Hepatic stellate cell (primary cell): ENCODE measurements at regions not wholly inside any gene's neighbourhood (a gene's known extent, or its start where the extent isn't known, plus 50 kb on each side); places are given as distances from the start of the nearest gene placed in this dataset.

Experiments used
- DNase-seq: peaks from one replicate; pipeline ENCODE4 v3.0.0; 2011; ENCODE audit warnings: low spot score

GRCh38 chr3:64311424-64312061 is 86.3 kb upstream of the PRICKLE2 start:
- DNase-seq: no peak

GRCh38 chr3:64308931-64309330 is 83.7 kb upstream of the PRICKLE2 start:
- no peak for DNase-seq

- DNase-seq: no peak
Observed at GRCh38 chr3:64306745-64307144, 81.5 kb upstream of the PRICKLE2 start.

GRCh38 chr3:64305731-64306130 is 80.5 kb upstream of the PRICKLE2 start:
- no peak for DNase-seq

- no peak for DNase-seq
Observed at GRCh38 chr3:64304828-64305410, 79.7 kb upstream of the PRICKLE2 start.

- no peak for DNase-seq
Observed at GRCh38 chr3:64303881-64304280, 78.6 kb upstream of the PRICKLE2 start.

GRCh38 chr3:64303401-64303800 is 78.1 kb upstream of the PRICKLE2 start:
- no peak for DNase-seq

GRCh38 chr3:64301476-64301875 is 76.2 kb upstream of the PRICKLE2 start:
- DNase-seq: no peak

GRCh38 chr3:64300790-64301423 is 75.6 kb upstream of the PRICKLE2 start:
- DNase-seq: peak; percentile 9

- DNase-seq: no peak
Observed at GRCh38 chr3:64299206-64299605, 73.9 kb upstream of the PRICKLE2 start.

- no peak for DNase-seq
Observed at GRCh38 chr3:64297563-64297962, 72.3 kb upstream of the PRICKLE2 start.

- DNase-seq: peak; percentile 43
Observed at GRCh38 chr3:64295594-64295993, 70.3 kb upstream of the PRICKLE2 start.

GRCh38 chr3:64294771-64295170 is 69.5 kb upstream of the PRICKLE2 start:
- DNase-seq: no peak

- no peak for DNase-seq
Observed at GRCh38 chr3:64293121-64293520, 67.9 kb upstream of the PRICKLE2 start.

GRCh38 chr3:64291956-64292355 is 66.7 kb upstream of the PRICKLE2 start:
- no peak for DNase-seq

- peak; percentile 47 for DNase-seq
Observed at GRCh38 chr3:64291345-64291744, 66.1 kb upstream of the PRICKLE2 start.

- DNase-seq: no peak
Observed at GRCh38 chr3:64290864-64291263, 65.6 kb upstream of the PRICKLE2 start.

GRCh38 chr3:64290161-64290560 is 64.9 kb upstream of the PRICKLE2 start:
- no peak for DNase-seq

- DNase-seq: no peak
Observed at GRCh38 chr3:64289622-64290021, 64.4 kb upstream of the PRICKLE2 start.

GRCh38 chr3:64278625-64279024 is 53.4 kb upstream of the PRICKLE2 start:
- no peak for DNase-seq

GRCh38 chr3:64276131-64276530 is 50.9 kb upstream of the PRICKLE2 start:
- DNase-seq: no peak
